ENCODE measurements at regions not wholly inside any gene's neighbourhood (a gene's known extent, or its start where the extent isn't known, plus 50 kb on each side); places are given as distances from the start of the nearest gene placed in this dataset.
A peak's percentile ranks its signal among the peaks of the same experiment; 100 is the strongest.

DNA sequence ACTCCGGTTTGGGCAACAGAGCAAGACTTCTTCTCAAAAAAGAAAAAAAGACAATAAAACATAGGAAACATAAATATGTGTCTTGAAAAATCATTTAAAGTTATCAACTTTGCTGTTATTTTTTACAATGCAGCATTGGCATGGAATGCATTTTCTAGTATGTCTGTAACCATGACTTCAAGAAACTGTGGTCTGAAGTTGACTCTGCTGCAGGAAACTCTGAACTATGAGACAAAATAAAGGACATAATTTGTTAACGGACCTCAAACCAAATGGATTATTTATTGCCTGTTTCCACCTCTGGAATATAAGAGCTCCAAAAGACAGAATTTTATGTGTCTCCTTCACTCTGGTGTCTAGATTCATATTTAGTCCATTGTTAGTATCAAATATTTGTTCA lies 79.1 kb downstream of the TRIB2 start:
- ATAC-seq (ENCODE audit: low FRiP score): no peak
- TF ChIP-seq, protein P1, sequence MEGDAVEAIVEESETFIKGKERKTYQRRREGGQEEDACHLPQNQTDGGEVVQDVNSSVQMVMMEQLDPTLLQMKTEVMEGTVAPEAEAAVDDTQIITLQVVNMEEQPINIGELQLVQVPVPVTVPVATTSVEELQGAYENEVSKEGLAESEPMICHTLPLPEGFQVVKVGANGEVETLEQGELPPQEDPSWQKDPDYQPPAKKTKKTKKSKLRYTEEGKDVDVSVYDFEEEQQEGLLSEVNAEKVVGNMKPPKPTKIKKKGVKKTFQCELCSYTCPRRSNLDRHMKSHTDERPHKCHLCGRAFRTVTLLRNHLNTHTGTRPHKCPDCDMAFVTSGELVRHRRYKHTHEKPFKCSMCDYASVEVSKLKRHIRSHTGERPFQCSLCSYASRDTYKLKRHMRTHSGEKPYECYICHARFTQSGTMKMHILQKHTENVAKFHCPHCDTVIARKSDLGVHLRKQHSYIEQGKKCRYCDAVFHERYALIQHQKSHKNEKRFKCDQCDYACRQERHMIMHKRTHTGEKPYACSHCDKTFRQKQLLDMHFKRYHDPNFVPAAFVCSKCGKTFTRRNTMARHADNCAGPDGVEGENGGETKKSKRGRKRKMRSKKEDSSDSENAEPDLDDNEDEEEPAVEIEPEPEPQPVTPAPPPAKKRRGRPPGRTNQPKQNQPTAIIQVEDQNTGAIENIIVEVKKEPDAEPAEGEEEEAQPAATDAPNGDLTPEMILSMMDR (IDR thresholded peaks at IDR 0.05): no peak
- DNase-seq (ENCODE audit: low spot score): no peak

DNA sequence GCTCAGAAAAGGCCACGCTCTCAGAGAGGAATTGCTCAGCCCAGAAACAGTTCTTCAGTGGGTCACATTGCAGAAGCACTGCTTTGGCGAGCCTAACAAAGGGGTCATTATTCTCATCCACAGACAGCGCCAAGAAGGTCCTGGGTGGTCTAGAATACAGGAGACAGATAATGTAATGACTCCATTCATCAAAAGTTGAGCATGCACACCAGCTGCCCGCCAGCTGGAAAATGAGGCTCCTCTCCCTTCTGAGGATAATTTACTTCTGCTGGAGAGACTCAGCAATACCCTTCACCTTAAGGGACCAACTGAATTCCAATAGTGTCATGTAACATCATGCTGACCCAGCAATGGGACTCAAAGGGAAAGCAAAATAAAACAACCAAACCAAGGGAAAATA lies 79.9 kb downstream of the TRIB2 start:
- DNase-seq (ENCODE audit: low spot score) (no peak), ATAC-seq (ENCODE audit: low FRiP score) (peak; percentile 48)
- TF ChIP-seq, protein P1 (IDR thresholded peaks at IDR 0.05): no peak

- TF ChIP-seq, protein P1 (IDR thresholded peaks at IDR 0.05): no peak
- no peak for ATAC-seq (ENCODE audit: low FRiP score)
- DNase-seq (ENCODE audit: low spot score): no peak
Observed at GRCh38 chr2:12797815-12798214, 81.1 kb downstream of the TRIB2 start.

- DNase-seq (ENCODE audit: low spot score) (no peak), ATAC-seq (ENCODE audit: low FRiP score) (no peak)
- TF ChIP-seq, protein P1 (IDR thresholded peaks at IDR 0.05): no peak
Observed at GRCh38 chr2:12803607-12804006, 86.9 kb downstream of the TRIB2 start.

GRCh38 chr2:12804091-12804856 lies 87.5 kb downstream of the TRIB2 start:
- ATAC-seq (ENCODE audit: low FRiP score): no peak
- TF ChIP-seq, protein P1 (IDR thresholded peaks at IDR 0.05): no peak
- DNase-seq (ENCODE audit: low spot score): no peak

GRCh38 chr2:12805033-12805432 lies 88.3 kb downstream of the TRIB2 start:
- DNase-seq (ENCODE audit: low spot score) (no peak), ATAC-seq (ENCODE audit: low FRiP score) (no peak)
- TF ChIP-seq, protein P1 (IDR thresholded peaks at IDR 0.05): no peak

- TF ChIP-seq, protein P1 (IDR thresholded peaks at IDR 0.05): no peak
- no peak for DNase-seq (ENCODE audit: low spot score)
- no peak for ATAC-seq (ENCODE audit: low FRiP score)
Observed at GRCh38 chr2:12806549-12807242, 90.0 kb downstream of the TRIB2 start.

All from omental fat pad (tissue), 3 donors.